ENCODE measurements at regions not wholly inside any gene's neighbourhood (a gene's known extent, or its start where the extent isn't known, plus 50 kb on each side); places are given as distances from the start of the nearest gene placed in this dataset.
"Not testable (repeated sequence)": the region's sequence is repeated elsewhere in the genome, so short reads cannot be mapped to it uniquely, and the experiment has no call there.

DNA sequence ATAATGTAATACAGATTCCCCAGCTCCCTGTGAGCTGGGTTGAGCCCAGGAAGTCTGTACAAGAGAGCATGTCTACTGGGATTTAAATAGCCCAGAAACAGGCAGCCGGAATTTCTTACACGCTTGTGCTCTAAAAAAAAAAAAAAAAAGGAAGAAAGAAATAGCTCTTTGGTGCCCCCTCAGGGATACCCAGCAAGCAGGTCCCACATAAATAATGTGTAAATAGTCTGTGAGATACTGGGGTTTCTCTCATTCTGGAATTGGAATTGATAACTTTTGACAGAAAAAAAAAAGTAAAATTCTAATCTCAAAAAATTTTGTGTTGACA is 81.4 kb upstream of the SEC22B start:
- TF ChIP-seq CTCF (IDR thresholded peaks at IDR 0.05; ENCODE audit: low read length); EZH2 (IDR thresholded peaks at IDR 0.05; ENCODE audit: borderline replicate concordance, low read length): not testable (repeated sequence)

All from OCI-LY1 (cell line).